PC-3 (cell line): ENCODE measurements at regions not wholly inside any gene's neighbourhood (a gene's known extent, or its start where the extent isn't known, plus 50 kb on each side); places are given as distances from the start of the nearest gene placed in this dataset.

Source experiments
- ATAC-seq: fragments of 200-7000 bp; cut with Tn5 transposase; 2 replicates; pipeline ENCODE4 v1.9.1; 2020; ENCODE audit warnings: mild to moderate bottlenecking, moderate library complexity
- BruUV-seq: library from RNA; stranded (reverse); fragments of 400-500 nt; replicated peaks from 2 replicates; lab custom pipeline; 2021; lab: Mats Ljungman, UMichigan
- CTCF ChIA-PET: fragments of 300-600 bp; sonication (Branson Sonifier 250); formaldehyde crosslinking; loops from one replicate; lab custom pipeline; 2022; ENCODE audit warnings: antibody characterized with exemption; lab: Charles Lee
- POLR2A ChIA-PET: fragments of 300-600 bp; sonication (Branson Sonifier 250); formaldehyde crosslinking; loops from one replicate; lab custom pipeline; 2022; ENCODE audit warnings: antibody characterized with exemption; ENCODE audit not compliant: unreplicated experiment; lab: Charles Lee
- DNase-seq: peaks from one replicate; pipeline ENCODE4 v3.0.0-alpha.2; 2015
- H2AFZ ChIP-seq: fragments of 300-600 bp; sonication (generic); 2 replicates; pipeline ENCODE4 v1.6.0; 2016; ENCODE audit warnings: antibody characterized with exemption, low read length
- H3F3A ChIP-seq: fragments of 300-600 bp; sonication (generic); one replicate; pipeline ENCODE4 v1.6.0; 2017; ENCODE audit warnings: antibody characterized with exemption, low read length, control low read depth, mild to moderate bottlenecking; ENCODE audit not compliant: unreplicated experiment
- H3K27ac ChIP-seq: fragments of 300-600 bp; sonication (generic); 2 replicates; pipeline ENCODE4 v1.5.1; 2016; ENCODE audit warnings: mild to moderate bottlenecking, low read length
- H3K27me3 ChIP-seq: fragments of 300-600 bp; sonication (generic); 2 replicates; pipeline ENCODE4 v1.6.1; 2016; ENCODE audit warnings: low read length, mixed read lengths
- H3K36me3 ChIP-seq: fragments of 300-600 bp; sonication (generic); 2 replicates; pipeline ENCODE4 v1.6.1; 2016; ENCODE audit warnings: low read depth, mixed run types, low read length, mixed read lengths
- H3K4me1 ChIP-seq: fragments of 300-600 bp; sonication (generic); 2 replicates; pipeline ENCODE4 v1.5.1; 2016; ENCODE audit warnings: low read length; ENCODE audit not compliant: insufficient read depth
- H3K4me2 ChIP-seq: fragments of 300-600 bp; sonication (generic); 2 replicates; pipeline ENCODE4 v1.6.0; 2016; ENCODE audit warnings: low read length
- H3K4me3 ChIP-seq: fragments of 300-600 bp; sonication (generic); 2 replicates; pipeline ENCODE4 v1.5.1; 2016; ENCODE audit warnings: mild to moderate bottlenecking, low read length, mixed read lengths
- H3K79me2 ChIP-seq: fragments of 300-600 bp; sonication (generic); 2 replicates; pipeline ENCODE4 v1.6.1; 2017; ENCODE audit warnings: low read length, mixed read lengths
- H3K9ac ChIP-seq: fragments of 300-600 bp; sonication (generic); 2 replicates; pipeline ENCODE4 v1.6.0; 2016; ENCODE audit warnings: mild to moderate bottlenecking, low read length
- H3K9me2 ChIP-seq: fragments of 300-600 bp; sonication (generic); replicated peaks from 2 replicates; pipeline ENCODE4 v1.6.1; 2016; ENCODE audit warnings: mixed run types, low read length, mixed read lengths
- H3K9me3 ChIP-seq: fragments of 300-600 bp; sonication (generic); 2 replicates; pipeline ENCODE4 v1.6.1; 2016; ENCODE audit warnings: low read length, mixed read lengths
- H4K20me1 ChIP-seq: fragments of 300-600 bp; sonication (generic); 2 replicates; pipeline ENCODE4 v1.6.1; 2016; ENCODE audit warnings: low read length, mixed read lengths
- CTCF ChIP-seq: fragments of 300-600 bp; sonication (generic); conservative IDR thresholded peaks from 2 replicates; pipeline ENCODE4 v1.5.1; 2017; ENCODE audit warnings: antibody characterized with exemption, low read depth, mild to moderate bottlenecking, low read length
- EZH2 ChIP-seq: fragments of 300-600 bp; sonication (generic); IDR thresholded peaks from one replicate; pipeline ENCODE4 v1.6.1; 2017; ENCODE audit warnings: antibody characterized with exemption, mild to moderate bottlenecking, low read length; ENCODE audit not compliant: unreplicated experiment
- EZH2phosphoT487 ChIP-seq: fragments of 300-600 bp; sonication (generic); IDR thresholded peaks from 2 replicates; pipeline ENCODE4 v1.6.1; 2018; ENCODE audit warnings: mild to moderate bottlenecking, antibody characterized with exemption, low read length, borderline replicate concordance
- intact Hi-C: fragments of 100-400 bp; cut with micrococcal nuclease; formaldehyde crosslinking; loops from 2 replicates; pipeline ENCODE4 v1.9.0; 2023

GRCh38 chr6:105484238-105485161, 81.6 kb upstream of the PREP start:
- H3F3A ChIP-seq: no peaks in the 10 kb centered on the region
- no peaks in the 10 kb centered on the region for H3K36me3 ChIP-seq
- intact Hi-C loops: loop anchor here (1.0 to 2.0 kb wide), 3 partner anchors 602 to 816 kb away; partner anchors contain the start of gene PRDM1
- no peak overlapping the region for H3K4me3 ChIP-seq
- H3K27me3 ChIP-seq: no peaks in the 10 kb centered on the region
- TF ChIP-seq CTCF: peak; percentile 88
- no peak for TF ChIP-seq EZH2
- DNase-seq: peak; percentile 79
- H3K9ac ChIP-seq: no peak overlapping the region
- H4K20me1 ChIP-seq: no peaks in the 10 kb centered on the region
- H2AFZ ChIP-seq: peak overlapping the region; percentile 16; the same call in 1 of the 2 replicates
- ChIA-PET CTCF (interaction anchor here (0.7 kb wide), 2 partner anchors 579 to 739 kb away, joined by 3 read pairs; no protein-coding TSS in a partner anchor), POLR2A (no interaction called here)
- H3K4me2 ChIP-seq: peak overlapping the region; percentile 50
- 0 out of 2 replicates have a peak overlapping the region, but pooled peaks have one; percentile 4 for H3K27ac ChIP-seq
- H3K4me1 ChIP-seq: peaks cover 24% of the 10 kb centered on the region
- peak; percentile 68 for ATAC-seq
- no peaks in the 10 kb centered on the region for H3K9me3 ChIP-seq
- no peaks in the 10 kb centered on the region for H3K9me2 ChIP-seq
- no TSS peak for BruUV-seq
- no peaks in the 10 kb centered on the region for H3K79me2 ChIP-seq

- peaks cover 24% of the 10 kb centered on the region for H3K4me1 ChIP-seq
- H3K9ac ChIP-seq: no peak overlapping the region
- ChIA-PET POLR2A (no interaction called here), CTCF (interaction anchor here (0.7 to 0.8 kb wide), 2 partner anchors 51 to 580 kb away, joined by 3 to 6 read pairs; no protein-coding TSS in a partner anchor)
- no peaks in the 10 kb centered on the region for H3F3A ChIP-seq
- H3K36me3 ChIP-seq: no peaks in the 10 kb centered on the region
- TF ChIP-seq EZH2phosphoT487 (no peak), EZH2 (no peak), CTCF (no peak)
- no peaks in the 10 kb centered on the region for H3K79me2 ChIP-seq
- H3K27ac ChIP-seq: 0 out of 2 replicates have a peak overlapping the region, but pooled peaks have one; percentile 4
- no peaks in the 10 kb centered on the region for H4K20me1 ChIP-seq
- H3K4me3 ChIP-seq: no peak overlapping the region
- DNase-seq (peak; percentile 54), ATAC-seq (peak; percentile 65)
- H3K4me2 ChIP-seq: peak overlapping the region; percentile 50
- BruUV-seq: no TSS peak
- no peaks in the 10 kb centered on the region for H3K9me3 ChIP-seq
- peak overlapping the region; percentile 41; the same call in 1 of the 2 replicates for H2AFZ ChIP-seq
- no peaks in the 10 kb centered on the region for H3K9me2 ChIP-seq
- H3K27me3 ChIP-seq: no peaks in the 10 kb centered on the region
- intact Hi-C loops: loop anchor here (2.0 kb wide), 1 partner anchor 51 kb away; no protein-coding TSS in a partner anchor
These were observed 80.6 kb upstream of the PREP start for GRCh38 chr6:105483492-105483891.
